ENCODE measurements at regions not wholly inside any gene's neighbourhood (a gene's known extent, or its start where the extent isn't known, plus 50 kb on each side); places are given as distances from the start of the nearest gene placed in this dataset.

DNA sequence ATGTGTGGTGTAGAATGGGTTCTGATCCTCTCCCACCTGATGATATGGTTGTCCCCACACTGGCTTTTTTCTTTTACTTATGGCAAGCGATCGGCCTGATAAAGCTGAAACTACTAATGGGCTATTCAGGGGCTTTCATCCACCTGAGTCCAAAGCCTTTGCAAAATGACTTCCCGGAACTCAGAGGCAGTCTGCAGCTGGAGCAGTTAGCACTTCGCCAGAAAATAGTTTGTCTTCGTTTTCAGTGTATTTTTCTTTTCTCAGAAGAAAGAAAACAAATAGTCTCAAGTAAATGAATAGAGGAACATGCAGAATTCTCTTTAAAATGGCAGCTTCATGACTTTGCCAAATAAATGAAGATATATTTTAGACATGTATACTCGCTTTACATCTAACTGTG, 306.0 kb upstream of the ADAMTS9 start:
- TF ChIP-seq, protein P1, sequence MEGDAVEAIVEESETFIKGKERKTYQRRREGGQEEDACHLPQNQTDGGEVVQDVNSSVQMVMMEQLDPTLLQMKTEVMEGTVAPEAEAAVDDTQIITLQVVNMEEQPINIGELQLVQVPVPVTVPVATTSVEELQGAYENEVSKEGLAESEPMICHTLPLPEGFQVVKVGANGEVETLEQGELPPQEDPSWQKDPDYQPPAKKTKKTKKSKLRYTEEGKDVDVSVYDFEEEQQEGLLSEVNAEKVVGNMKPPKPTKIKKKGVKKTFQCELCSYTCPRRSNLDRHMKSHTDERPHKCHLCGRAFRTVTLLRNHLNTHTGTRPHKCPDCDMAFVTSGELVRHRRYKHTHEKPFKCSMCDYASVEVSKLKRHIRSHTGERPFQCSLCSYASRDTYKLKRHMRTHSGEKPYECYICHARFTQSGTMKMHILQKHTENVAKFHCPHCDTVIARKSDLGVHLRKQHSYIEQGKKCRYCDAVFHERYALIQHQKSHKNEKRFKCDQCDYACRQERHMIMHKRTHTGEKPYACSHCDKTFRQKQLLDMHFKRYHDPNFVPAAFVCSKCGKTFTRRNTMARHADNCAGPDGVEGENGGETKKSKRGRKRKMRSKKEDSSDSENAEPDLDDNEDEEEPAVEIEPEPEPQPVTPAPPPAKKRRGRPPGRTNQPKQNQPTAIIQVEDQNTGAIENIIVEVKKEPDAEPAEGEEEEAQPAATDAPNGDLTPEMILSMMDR (IDR thresholded peaks at IDR 0.05) = no peak
- TF ChIP-seq POLR2A (IDR thresholded peaks at IDR 0.05) = no peak

Data from thyroid gland (tissue), 4 donors.